HG03520 (cell line): ENCODE measurements at regions not wholly inside any gene's neighbourhood (a gene's known extent, or its start where the extent isn't known, plus 50 kb on each side); places are given as distances from the start of the nearest gene placed in this dataset.
A peak's percentile ranks its signal among the peaks of the same experiment; 100 is the strongest.

Experiments
- ATAC-seq: cut with Tn5 transposase; IDR thresholded peaks from one replicate; pipeline ENCODE4 v1.9.1; 2021; ENCODE audit warnings: mild to moderate bottlenecking, moderate library complexity; ENCODE audit not compliant: unreplicated experiment

GRCh38 chr6:113317891-113318574 is 539.1 kb upstream of the MARCKS start:
- ATAC-seq: no peak

DNA sequence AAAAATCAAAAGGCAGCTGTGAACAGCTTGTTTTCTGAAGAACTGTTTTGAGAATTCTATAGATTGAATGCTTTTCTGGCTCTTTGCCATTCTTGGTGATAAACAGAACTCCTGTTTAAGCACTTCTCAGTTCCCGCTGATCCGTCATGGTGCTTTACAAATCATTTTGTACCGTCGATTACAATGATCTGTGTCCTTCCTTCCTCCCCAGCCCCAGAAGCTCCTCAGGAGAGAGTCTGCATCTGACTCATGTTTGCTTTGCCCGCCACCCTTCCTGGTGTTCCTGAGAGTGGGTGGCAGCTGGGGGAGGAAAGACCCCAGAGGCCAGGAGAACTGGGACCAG is 538.6 kb upstream of the MARCKS start:
- ATAC-seq: no peak

GRCh38 chr6:113320653-113321052 is 536.5 kb upstream of the MARCKS start:
- no peak for ATAC-seq

- no peak for ATAC-seq
These were observed 530.4 kb upstream of the MARCKS start for GRCh38 chr6:113326781-113327180.

DNA sequence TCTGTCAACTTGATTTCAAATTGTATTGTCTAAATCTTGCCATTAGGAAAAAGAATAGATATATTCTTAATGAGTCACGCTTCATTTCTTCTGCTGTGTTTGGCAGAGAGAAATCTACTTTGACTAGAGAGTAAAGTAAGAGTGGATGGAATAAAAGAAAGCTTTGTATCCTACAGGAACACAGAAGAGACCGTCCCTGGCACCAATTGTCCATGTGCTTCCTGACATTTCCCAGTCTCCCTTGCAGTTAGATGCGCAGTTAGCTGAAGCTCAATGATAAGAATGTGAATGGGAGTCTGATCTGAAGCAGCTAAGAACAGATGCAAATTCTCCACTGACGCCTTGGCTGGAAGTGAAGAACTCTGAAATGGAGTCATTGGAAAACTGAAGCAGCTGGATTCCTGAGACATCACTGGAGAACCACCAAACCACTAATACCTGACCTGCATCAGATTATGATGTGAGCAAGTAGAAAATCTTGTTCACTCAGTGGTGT is 528.2 kb upstream of the MARCKS start:
- no peak for ATAC-seq

GRCh38 chr6:113329942-113330635 is 527.1 kb upstream of the MARCKS start:
- ATAC-seq: no peak

GRCh38 chr6:113330636-113330946 is 526.6 kb upstream of the MARCKS start:
- ATAC-seq: no peak

DNA sequence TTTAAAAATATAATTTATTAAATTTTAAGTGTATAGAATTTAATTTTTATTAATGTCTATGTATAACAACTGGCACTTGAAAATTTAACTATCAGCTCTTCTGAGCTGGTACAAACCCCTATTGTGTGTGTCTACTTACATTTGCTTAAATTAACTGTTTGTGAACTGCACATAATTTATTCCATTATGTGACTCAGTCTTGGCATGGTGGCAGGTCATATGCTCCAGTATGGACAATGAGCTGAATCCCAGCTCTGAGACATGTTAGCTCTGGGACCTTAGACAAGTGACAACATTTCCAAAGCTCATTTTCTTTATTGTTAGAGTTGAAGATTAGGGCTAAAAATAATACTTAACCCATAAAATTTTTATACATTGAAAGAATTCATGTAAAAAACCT is 526.1 kb upstream of the MARCKS start:
- no peak for ATAC-seq

GRCh38 chr6:113338644-113339043 is 518.5 kb upstream of the MARCKS start:
- no peak for ATAC-seq

- ATAC-seq: no peak
These were observed 517.9 kb upstream of the MARCKS start for GRCh38 chr6:113339209-113339608.

GRCh38 chr6:113340371-113340770 is 516.8 kb upstream of the MARCKS start:
- peak; percentile 58 for ATAC-seq

DNA sequence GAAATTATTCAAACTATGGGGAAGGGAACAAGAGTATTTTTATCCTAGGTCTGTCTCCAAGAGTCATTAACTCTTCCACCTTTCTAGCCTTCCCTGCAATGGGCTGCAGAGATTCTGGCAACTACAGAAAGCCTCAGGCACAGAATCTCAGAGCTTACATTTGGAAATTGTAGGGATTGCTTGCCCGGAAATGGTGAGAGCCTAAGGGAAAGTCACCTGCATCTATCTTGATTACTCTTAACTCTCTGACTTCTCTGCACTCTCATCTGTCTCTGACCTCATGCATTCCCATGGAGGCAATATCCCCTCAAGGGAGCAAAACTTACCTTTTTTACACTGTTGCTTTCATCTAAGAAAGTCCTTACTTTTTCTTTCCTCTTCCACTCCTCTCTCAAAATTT is 513.2 kb upstream of the MARCKS start:
- ATAC-seq: no peak

- ATAC-seq: no peak
These were observed 512.2 kb upstream of the MARCKS start for GRCh38 chr6:113344969-113345368.

DNA sequence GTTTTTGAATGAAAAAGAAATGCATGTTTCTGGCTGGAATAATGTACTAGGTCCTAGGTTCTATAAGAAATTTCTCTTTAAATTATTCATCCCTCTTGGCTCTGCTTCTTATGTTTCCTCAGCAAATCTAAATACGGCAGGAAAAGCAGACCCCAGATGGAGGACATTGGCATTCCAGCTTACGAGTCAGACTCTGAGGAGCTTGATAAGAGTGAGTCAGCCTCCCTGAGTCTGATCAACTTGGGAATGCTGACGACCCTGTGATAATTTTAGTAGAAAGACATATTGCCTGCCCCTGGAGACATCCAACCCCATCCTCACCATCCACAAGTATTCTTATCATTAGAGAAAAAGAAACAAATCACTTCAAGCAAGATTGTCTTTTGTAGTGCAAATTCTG is 509.7 kb upstream of the MARCKS start:
- no peak for ATAC-seq

- ATAC-seq: no peak
These were observed 506.7 kb upstream of the MARCKS start for GRCh38 chr6:113350461-113350860.

GRCh38 chr6:113351173-113351834 is 505.8 kb upstream of the MARCKS start:
- no peak for ATAC-seq

DNA sequence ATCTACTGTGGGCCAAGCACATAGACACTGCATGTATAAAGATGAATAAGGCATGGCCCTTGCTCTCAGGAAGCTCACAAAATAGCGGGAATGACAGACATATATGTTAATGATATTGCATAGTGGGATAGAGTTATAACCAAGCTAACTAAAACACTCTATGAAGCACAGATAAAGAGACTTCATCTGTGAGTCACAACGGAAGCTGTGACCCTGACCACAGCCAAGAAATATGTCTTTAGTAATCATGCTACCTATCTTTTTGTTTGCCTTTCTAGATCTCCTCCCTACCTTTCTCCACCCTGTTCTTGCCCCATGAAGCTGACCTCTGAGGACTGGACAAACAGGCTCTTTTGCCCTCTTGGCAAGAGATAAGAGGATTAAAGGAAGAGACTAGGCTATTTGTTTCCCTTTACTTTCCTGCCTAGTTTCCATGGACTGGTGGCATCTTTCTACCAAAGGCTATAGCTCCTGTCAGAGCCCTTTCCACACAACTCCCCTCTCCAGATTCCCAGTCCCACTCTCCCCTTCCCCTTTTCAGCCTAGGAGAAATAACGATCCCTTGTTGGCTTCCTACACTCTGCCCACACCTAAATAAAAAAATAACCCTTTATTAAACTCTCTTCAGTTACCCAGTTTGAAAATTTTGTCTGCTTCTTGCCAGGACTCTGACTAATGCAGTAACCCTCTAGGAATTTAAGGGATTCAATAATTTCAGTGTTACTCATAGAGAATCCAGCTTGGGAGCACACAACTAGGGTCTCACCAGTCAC is 504.9 kb upstream of the MARCKS start:
- ATAC-seq: peak; percentile 58

- ATAC-seq: no peak
These were observed 504.3 kb upstream of the MARCKS start for GRCh38 chr6:113352831-113353230.

DNA sequence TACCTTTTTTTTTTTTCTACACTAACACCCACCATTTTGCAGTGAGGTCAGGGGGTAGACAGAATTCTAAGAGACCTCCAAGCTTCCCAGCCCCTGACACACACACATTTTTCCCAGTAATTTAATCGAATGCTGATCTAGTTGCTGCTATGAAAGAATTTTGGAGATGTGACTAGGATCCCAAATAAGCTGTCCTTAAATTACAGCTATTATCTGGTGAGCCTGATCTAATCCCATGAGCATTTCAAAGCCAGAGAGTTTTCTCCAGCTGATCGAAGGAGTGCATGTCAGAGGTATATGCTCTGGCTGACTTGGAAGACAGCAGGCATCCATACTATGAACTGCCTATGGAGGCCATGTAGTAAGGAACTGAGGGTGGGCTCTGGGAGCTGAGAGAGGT is 503.8 kb upstream of the MARCKS start:
- ATAC-seq: no peak

GRCh38 chr6:113354204-113354895 is 502.8 kb upstream of the MARCKS start:
- ATAC-seq: no peak

GRCh38 chr6:113356139-113356538 is 501.0 kb upstream of the MARCKS start:
- ATAC-seq: no peak
